ENCODE measurements at regions not wholly inside any gene's neighbourhood (a gene's known extent, or its start where the extent isn't known, plus 50 kb on each side); places are given as distances from the start of the nearest gene placed in this dataset.

- intact Hi-C loops (cut with micrococcal nuclease): no loop called here
Measured at GRCh38 chr2:84373391-84373790, 85.7 kb downstream of the SUCLG1 start.

- intact Hi-C loops (cut with micrococcal nuclease): no loop called here
Measured at GRCh38 chr2:84362541-84362940, 96.5 kb downstream of the SUCLG1 start.

GRCh38 chr2:84338069-84338468, 121.0 kb downstream of the SUCLG1 start:
- intact Hi-C loops (cut with micrococcal nuclease): no loop called here

GRCh38 chr2:84327645-84328249, 131.3 kb downstream of the SUCLG1 start:
- intact Hi-C loops (cut with micrococcal nuclease): no loop called here

GRCh38 chr2:84326831-84327432, 132.1 kb downstream of the SUCLG1 start:
- intact Hi-C loops (cut with micrococcal nuclease): no loop called here

GRCh38 chr2:84323890-84324289, 135.2 kb downstream of the SUCLG1 start:
- intact Hi-C loops (cut with micrococcal nuclease): no loop called here

- intact Hi-C loops (cut with micrococcal nuclease): no loop called here
Measured at GRCh38 chr2:84320940-84321339, 138.1 kb downstream of the SUCLG1 start.

GRCh38 chr2:84319581-84319980, 139.5 kb downstream of the SUCLG1 start:
- intact Hi-C loops (cut with micrococcal nuclease): loop anchor here (10.0 kb wide), 2 partner anchors 565 to 975 kb away; partner anchors contain the start of gene TRABD2A

GRCh38 chr2:84317135-84317534, 141.9 kb downstream of the SUCLG1 start:
- intact Hi-C loops (cut with micrococcal nuclease): loop anchor here (10.0 kb wide), 2 partner anchors 568 to 972 kb away; partner anchors contain the start of gene TRABD2A

GRCh38 chr2:84314901-84315330, 144.2 kb downstream of the SUCLG1 start:
- intact Hi-C loops (cut with micrococcal nuclease): loop anchor here (1.0 to 10.0 kb wide), 4 partner anchors 110 to 970 kb away; partner anchors contain the start of gene TRABD2A

GRCh38 chr2:84314250-84314649, 144.8 kb downstream of the SUCLG1 start:
- intact Hi-C loops (cut with micrococcal nuclease): loop anchor here (1.0 to 10.0 kb wide), 4 partner anchors 111 to 969 kb away; partner anchors contain the start of gene TRABD2A

GRCh38 chr2:84309281-84309680, 149.8 kb downstream of the SUCLG1 start:
- intact Hi-C loops (cut with micrococcal nuclease): loop anchor here (10.0 kb wide), 1 partner anchor 316 kb away; no protein-coding TSS in a partner anchor

- intact Hi-C loops (cut with micrococcal nuclease): loop anchor here (10.0 kb wide), 1 partner anchor 318 kb away; no protein-coding TSS in a partner anchor
Measured at GRCh38 chr2:84306361-84306760, 152.7 kb downstream of the SUCLG1 start.

GRCh38 chr2:84302513-84303412, 156.3 kb downstream of the SUCLG1 start:
- intact Hi-C loops (cut with micrococcal nuclease): loop anchor here (1.0 to 10.0 kb wide), 2 partner anchors 280 to 322 kb away; no protein-coding TSS in a partner anchor

- intact Hi-C loops (cut with micrococcal nuclease): loop anchor here (10.0 kb wide), 1 partner anchor 323 kb away; no protein-coding TSS in a partner anchor
Measured at GRCh38 chr2:84301717-84302116, 157.4 kb downstream of the SUCLG1 start.

GRCh38 chr2:84300696-84301029, 158.4 kb downstream of the SUCLG1 start:
- intact Hi-C loops (cut with micrococcal nuclease): loop anchor here (10.0 kb wide), 1 partner anchor 324 kb away; no protein-coding TSS in a partner anchor

- intact Hi-C loops (cut with micrococcal nuclease): loop anchor here (10.0 kb wide), 1 partner anchor 325 kb away; no protein-coding TSS in a partner anchor
Measured at GRCh38 chr2:84300001-84300695, 158.9 kb downstream of the SUCLG1 start.

- intact Hi-C loops (cut with micrococcal nuclease): no loop called here
Measured at GRCh38 chr2:84299211-84299775, 159.8 kb downstream of the SUCLG1 start.

- intact Hi-C loops (cut with micrococcal nuclease): no loop called here
Measured at GRCh38 chr2:84297155-84297554, 161.9 kb downstream of the SUCLG1 start.

GRCh38 chr2:84293791-84294380, 165.2 kb downstream of the SUCLG1 start:
- intact Hi-C loops (cut with micrococcal nuclease): no loop called here
